SKM-1 (cell line): ENCODE measurements at regions not wholly inside any gene's neighbourhood (a gene's known extent, or its start where the extent isn't known, plus 50 kb on each side); places are given as distances from the start of the nearest gene placed in this dataset.
"Not testable (repeated sequence)": the region's sequence is repeated elsewhere in the genome, so short reads cannot be mapped to it uniquely, and the experiment has no call there.

Experiments
- DNase-seq: peaks from one replicate; lab custom pipeline; 2025; ENCODE audit not compliant: unreplicated experiment; lab: John Stamatoyannopoulos, UW

- DNase-seq: no peak
Measured at GRCh38 chr15:96648866-96649265, 318.4 kb downstream of the NR2F2 start.

- no peak for DNase-seq
Measured at GRCh38 chr15:96657096-96657495, 326.6 kb downstream of the NR2F2 start.

- not testable (repeated sequence) for DNase-seq
Measured at GRCh38 chr15:96666979-96667378, 336.5 kb downstream of the NR2F2 start.

GRCh38 chr15:96670389-96670788 lies 339.9 kb downstream of the NR2F2 start:
- DNase-seq: no peak

GRCh38 chr15:96672629-96673028 lies 342.1 kb downstream of the NR2F2 start:
- DNase-seq: no peak

GRCh38 chr15:96678386-96678785 lies 347.9 kb downstream of the NR2F2 start:
- DNase-seq: no peak

- DNase-seq: no peak
Measured at GRCh38 chr15:96687388-96688107, 357.0 kb downstream of the NR2F2 start.

GRCh38 chr15:96690733-96691132 lies 360.2 kb downstream of the NR2F2 start:
- DNase-seq: no peak

- DNase-seq: no peak
Measured at GRCh38 chr15:96692826-96693225, 362.3 kb downstream of the NR2F2 start.

GRCh38 chr15:96693515-96693914 lies 363.0 kb downstream of the NR2F2 start:
- no peak for DNase-seq

- DNase-seq: no peak
Measured at GRCh38 chr15:96693990-96694517, 363.6 kb downstream of the NR2F2 start.

- DNase-seq: no peak
Measured at GRCh38 chr15:96695426-96695825, 364.9 kb downstream of the NR2F2 start.

GRCh38 chr15:96699871-96700401 lies 369.4 kb downstream of the NR2F2 start:
- DNase-seq: no peak

- no peak for DNase-seq
Measured at GRCh38 chr15:96700555-96700954, 370.1 kb downstream of the NR2F2 start.

GRCh38 chr15:96701443-96701842 lies 370.9 kb downstream of the NR2F2 start:
- DNase-seq: no peak

GRCh38 chr15:96701877-96702276 lies 371.4 kb downstream of the NR2F2 start:
- no peak for DNase-seq

- no peak for DNase-seq
Measured at GRCh38 chr15:96702589-96702988, 372.1 kb downstream of the NR2F2 start.

GRCh38 chr15:96703091-96703490 lies 372.6 kb downstream of the NR2F2 start:
- no peak for DNase-seq

GRCh38 chr15:96703794-96704550 lies 373.5 kb downstream of the NR2F2 start:
- no peak for DNase-seq

- no peak for DNase-seq
Measured at GRCh38 chr15:96716075-96716474, 385.6 kb downstream of the NR2F2 start.

- no peak for DNase-seq
Measured at GRCh38 chr15:96716478-96716877, 386.0 kb downstream of the NR2F2 start.

- peak; percentile 96 for DNase-seq
Measured at GRCh38 chr15:96720251-96720650, 389.8 kb downstream of the NR2F2 start.
